NCI-H460 (cell line): ENCODE measurements at regions not wholly inside any gene's neighbourhood (a gene's known extent, or its start where the extent isn't known, plus 50 kb on each side); places are given as distances from the start of the nearest gene placed in this dataset.

Experiments used
- DNase-seq: peaks from one replicate; pipeline ENCODE4 v3.0.0-alpha.2; 2016; ENCODE audit warnings: low read depth; ENCODE audit errors: extremely low read depth

DNA sequence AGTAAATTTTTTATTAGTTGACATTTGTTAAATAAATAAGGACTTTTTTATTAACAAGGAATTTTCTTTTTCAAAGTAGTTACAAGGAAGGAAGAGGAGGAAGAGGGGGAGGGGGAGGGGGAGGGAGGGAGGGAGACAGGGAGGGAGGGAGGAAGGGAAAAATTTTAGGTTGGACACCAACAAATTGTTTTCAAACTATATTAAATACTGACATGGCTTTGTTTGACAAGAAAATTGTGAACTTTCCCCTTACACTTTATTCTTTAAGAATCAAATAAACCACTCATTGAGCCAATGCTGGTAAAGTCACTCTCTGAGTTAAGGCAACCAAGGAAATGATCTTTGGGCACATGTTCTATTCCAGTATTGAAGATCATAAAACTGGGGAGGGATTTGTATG lies 115.7 kb upstream of the PPP2R3A start:
- DNase-seq, result no peak

DNA sequence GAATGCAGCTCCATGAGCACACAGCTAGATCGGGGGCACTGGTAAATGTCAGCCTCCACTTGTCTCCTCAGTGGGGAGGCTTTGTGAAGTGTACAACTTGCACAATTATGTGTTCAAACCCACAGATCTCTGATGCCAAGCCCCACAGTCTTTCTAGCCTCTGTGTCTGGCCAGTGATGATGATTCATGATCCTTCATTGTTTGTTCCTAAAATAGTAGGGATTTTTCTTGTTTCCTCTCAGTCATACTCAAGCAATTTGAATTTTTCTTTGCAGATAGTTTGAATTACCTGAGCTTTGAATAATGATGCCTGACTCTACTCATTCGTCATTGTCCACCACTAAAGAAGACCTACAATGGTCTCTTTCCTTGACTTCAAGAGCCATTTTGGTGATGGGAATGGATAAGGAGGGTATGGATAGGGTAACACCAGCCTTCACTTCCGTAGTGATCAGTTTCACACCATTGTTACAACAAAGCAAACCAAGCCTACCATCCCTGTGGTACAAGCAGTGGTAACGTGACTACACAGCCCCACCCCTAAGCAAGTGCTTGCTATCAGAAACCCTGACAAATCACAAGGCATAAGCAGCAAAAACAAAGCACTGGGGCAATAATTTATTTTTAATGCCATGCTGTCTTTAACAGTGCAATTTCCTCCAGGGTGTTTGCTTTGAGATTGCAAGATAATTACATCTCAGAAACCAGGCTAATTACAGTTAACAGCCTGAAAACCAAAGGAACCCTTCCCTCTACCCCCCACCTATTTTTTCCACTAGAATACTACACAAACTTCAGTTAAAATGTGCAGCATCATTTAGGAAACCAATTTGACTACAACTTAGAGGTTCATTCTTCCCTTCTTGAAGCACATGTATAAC lies 114.1 kb upstream of the PPP2R3A start:
- no peak for DNase-seq

DNA sequence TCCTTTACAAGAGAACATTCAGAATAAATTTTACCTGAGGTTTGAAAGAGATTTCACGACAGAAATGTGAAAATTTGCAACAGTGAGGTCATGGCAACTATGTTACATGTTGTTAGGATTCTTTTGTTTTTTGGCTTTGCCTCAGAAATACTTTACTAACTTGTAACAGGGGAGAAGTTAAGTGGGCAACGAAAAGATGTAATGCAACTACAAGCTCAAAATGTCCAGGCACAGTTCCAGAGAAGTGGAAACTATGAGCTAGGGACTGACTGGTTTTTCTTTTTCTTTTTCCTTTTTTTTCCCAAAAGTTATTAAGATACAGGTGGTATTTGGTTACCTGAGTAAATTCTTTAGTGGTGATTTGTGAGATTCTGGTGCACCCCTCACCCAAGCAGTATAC lies 111.5 kb upstream of the PPP2R3A start:
- DNase-seq, result no peak

DNA sequence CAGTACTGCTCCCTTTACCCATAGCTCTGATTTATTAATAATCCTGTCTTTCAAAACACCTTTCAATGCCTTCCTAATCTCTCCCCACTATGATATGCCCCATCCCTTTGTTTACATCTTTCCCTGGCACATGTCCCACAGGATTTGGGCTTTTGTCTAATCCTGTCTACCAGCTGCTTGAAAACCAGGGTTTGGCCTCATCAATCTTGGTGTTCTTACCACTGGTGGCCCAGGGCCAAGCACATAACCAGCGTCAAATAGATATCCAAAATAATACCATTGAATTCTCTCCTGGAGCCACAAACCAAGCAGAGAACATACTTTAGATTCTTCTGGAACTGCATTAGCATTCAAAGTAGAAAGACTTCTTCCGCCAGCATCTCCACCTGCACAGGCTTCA lies 104.8 kb upstream of the PPP2R3A start:
- DNase-seq, result no peak

DNA sequence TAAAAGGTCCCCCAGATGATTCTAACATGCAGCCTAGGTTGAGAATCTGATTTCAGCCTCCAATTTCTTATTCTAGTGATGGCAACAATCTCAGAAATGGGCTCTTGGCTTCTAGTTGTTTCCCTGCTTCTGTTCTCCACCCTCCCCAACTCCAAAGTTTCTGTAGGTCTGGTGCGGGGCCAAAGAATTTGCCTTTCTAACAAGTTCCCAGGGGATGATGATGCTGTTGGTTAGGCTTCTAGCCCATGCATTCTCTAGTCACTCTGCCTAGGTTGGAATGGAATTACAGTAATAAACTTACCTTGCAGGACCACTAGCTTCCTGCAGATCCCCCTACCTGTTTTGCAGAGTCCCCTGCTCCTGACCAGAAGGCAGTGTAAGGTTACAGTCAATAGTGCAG lies 103.2 kb upstream of the PPP2R3A start:
- no peak for DNase-seq

DNA sequence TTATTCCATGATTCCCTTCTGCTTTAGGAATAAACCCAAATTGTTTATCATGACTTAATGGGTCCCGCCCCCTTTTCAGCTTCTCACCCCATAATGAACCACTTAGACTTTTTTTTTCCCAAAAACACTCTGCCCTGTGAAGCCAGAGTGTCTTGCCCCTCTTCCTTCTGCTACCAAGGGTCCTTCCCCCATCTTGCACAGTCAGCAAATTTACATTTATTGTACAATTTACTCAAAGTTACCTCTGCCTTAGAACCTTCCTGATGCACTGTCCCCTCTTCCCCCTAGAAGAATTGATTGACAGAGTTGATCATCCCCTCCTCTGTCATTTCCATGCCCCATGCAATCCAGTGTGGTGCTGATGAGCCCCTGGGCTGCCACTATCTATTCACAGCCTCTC lies 101.5 kb upstream of the PPP2R3A start:
- DNase-seq, result no peak

DNA sequence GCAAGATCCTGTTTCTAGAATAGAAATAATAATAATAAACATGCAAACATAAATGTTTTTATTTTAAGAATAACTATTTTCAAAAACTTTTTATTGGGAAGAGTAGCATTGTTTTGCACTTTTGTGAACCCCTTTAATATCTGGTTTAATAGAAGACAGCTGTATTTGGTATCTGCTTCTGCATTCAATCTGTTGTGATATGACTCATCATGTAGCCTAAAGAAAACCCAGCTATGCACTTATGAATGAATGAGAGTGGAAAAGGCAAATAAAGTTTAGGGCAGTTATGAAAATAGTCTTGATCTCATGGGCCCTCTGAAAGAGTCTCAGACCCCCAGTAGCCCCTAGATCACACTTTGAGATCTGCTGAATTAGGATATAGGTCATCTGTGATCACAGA lies 100.4 kb upstream of the PPP2R3A start:
- DNase-seq, result no peak

DNA sequence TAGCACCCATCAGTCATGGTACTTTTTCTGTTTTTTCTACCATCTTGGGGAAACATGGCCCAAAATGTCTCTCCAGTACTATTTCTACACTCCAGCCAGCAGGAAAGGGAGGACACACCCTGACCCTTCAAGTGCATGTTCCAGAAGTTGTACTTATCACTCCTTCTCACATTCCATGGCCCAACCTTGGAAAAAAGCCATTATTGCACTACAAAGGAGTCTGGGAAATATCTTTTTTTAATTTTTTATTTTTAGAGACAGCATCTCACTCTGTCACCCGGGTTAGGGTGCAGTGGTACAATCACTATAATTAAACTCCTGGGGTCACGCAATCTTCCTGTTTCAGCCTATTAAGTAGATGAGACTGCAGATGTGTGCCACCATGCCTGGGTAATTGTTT lies 100.0 kb upstream of the PPP2R3A start:
- no peak for DNase-seq

- DNase-seq, result no peak
These were observed 97.6 kb upstream of the PPP2R3A start for GRCh38 chr3:135867911-135868310.

DNA sequence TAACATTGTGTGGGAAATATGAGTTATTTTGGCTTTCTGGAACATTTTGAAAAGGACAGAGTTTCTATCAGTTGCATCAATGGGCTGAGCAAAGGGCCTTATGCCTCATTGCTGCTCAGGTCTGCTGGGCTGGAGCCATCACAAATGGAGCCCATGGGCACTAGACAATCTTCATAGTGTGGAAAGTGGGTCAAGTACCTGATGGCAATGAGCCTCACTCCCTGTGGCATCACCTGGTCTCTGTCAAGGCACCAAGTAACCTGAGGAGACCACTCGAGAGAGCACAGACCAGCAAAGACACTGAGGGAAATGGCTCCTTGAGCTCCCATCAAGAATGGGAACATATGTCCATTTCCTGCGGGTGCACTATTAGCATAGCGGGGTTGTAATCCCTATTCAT lies 96.7 kb upstream of the PPP2R3A start:
- DNase-seq, result no peak

GRCh38 chr3:135869439-135870105 lies 96.0 kb upstream of the PPP2R3A start:
- no peak for DNase-seq

GRCh38 chr3:135871311-135871710 lies 94.2 kb upstream of the PPP2R3A start:
- no peak for DNase-seq

GRCh38 chr3:135874035-135874434 lies 91.5 kb upstream of the PPP2R3A start:
- no peak for DNase-seq

- no peak for DNase-seq
These were observed 87.0 kb upstream of the PPP2R3A start for GRCh38 chr3:135878501-135878900.

DNA sequence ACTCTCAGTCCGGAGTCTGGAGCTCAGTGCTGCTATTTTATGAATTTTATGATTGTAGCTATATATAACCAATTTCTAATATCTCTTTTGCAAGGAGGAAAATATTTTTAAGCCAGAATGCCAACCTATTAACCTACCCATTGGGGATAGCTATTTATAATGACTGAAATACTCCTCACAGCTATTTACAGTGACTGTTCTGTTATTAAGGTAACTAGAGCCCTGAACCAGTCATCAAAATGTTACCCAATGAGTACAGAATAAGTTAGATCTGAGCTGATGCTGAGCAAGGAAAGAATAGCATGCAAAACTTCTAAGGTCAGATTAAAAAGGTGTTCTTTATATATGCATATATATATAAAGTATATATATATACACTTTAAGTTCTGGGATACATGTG lies 79.6 kb upstream of the PPP2R3A start:
- no peak for DNase-seq

DNA sequence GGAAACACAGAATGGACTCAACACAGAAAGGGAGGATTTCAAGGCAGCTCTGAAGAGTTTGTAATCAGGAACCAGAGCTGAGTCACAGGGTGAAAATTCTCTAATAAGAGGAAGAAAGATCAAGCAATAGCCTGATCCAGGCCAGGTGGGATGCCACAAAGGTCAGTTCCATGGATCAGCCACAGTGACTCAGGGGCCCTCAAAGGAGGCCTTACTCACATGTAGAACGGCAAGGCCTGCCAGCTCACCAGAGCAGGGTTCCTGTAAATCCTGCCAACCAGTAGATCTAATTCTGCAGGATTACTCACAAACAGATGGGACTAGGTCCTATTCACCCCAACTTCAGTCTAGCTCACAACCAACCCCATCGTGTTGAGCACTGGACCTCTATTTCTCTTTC lies 78.3 kb upstream of the PPP2R3A start:
- no peak for DNase-seq

DNA sequence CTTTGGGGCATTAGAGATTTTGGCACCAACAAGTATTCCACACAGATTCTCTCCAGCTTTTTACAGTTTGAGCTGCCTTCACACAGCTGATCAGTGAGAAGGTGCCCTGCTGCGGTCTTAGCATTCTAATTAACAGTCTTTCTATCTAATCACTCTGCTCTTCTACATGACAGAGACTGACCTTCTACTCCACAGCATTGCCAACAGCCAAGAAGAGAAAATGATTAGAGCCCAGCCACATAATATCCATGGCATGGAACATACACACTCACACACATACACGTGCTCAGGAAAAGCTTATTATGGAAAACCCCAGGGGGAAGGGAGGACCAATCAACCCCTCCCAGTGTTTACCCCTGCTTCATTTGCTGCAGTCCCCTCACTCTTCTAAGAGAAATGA lies 76.1 kb upstream of the PPP2R3A start:
- DNase-seq, result no peak

GRCh38 chr3:135891121-135891520 lies 74.4 kb upstream of the PPP2R3A start:
- no peak for DNase-seq

GRCh38 chr3:135895106-135895733 lies 70.3 kb upstream of the PPP2R3A start:
- peak; percentile 63 for DNase-seq

DNA sequence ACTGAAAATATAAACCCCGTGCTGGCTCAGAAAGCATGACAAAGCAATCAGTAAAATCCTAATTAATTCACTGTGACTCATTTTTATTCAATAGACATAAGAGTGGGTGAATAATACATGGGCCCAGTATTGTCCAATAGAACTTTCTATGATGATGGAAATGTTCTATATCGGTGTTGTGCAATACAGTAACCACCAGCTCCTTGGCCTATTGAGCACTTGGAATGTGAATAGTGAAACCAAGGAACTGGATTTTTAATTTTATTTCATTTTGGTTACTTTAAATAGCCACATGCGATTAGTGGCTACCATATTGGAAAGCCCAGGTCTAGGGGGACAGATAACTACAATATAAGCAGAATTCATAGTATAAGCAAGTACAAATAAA lies 69.8 kb upstream of the PPP2R3A start:
- no peak for DNase-seq

DNA sequence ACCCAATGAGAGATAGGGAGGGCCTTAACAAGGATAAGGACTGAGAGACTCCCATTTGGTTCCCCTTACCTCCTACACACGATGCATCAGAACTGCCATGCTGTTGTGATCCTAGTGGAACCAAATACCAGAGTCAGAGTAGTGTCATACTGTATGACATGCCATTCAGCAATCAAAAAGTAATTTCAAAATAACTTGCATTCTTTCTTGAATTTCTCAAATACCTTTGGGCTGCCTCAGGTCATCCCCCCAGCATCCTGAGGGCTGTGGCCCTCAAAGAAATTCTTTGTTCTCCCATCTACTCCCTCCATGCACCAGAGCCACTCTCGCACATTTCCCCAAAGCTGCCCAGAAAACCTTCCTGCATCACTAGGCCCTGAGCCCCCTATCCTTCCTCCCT lies 68.9 kb upstream of the PPP2R3A start:
- no peak for DNase-seq

GRCh38 chr3:135897715-135898114 lies 67.8 kb upstream of the PPP2R3A start:
- DNase-seq, result no peak
